Stimulated activated CD4-positive, alpha-beta T cell treated with anti-CD3 and anti-CD28 coated beads, Interleukin-12 subunit alpha, Interleukin-12 subunit beta, amount 100 ng/mL, for 48 hours (primary cell): ENCODE measurements at regions not wholly inside any gene's neighbourhood (a gene's known extent, or its start where the extent isn't known, plus 50 kb on each side); places are given as distances from the start of the nearest gene placed in this dataset.
"Not testable (repeated sequence)": the region's sequence is repeated elsewhere in the genome, so short reads cannot be mapped to it uniquely, and the experiment has no call there.

Source experiments
- DNase-seq, 3 donors: peaks; one replicate each; pipeline ENCODE4 v3.0.0-alpha.2; 2020; ENCODE audit warnings: low read depth in 2 of 3, low spot score in 1 of 3

GRCh38 chr6:150299873-150300485, 68.8 kb upstream of the IYD start:
- no peak for DNase-seq

DNA sequence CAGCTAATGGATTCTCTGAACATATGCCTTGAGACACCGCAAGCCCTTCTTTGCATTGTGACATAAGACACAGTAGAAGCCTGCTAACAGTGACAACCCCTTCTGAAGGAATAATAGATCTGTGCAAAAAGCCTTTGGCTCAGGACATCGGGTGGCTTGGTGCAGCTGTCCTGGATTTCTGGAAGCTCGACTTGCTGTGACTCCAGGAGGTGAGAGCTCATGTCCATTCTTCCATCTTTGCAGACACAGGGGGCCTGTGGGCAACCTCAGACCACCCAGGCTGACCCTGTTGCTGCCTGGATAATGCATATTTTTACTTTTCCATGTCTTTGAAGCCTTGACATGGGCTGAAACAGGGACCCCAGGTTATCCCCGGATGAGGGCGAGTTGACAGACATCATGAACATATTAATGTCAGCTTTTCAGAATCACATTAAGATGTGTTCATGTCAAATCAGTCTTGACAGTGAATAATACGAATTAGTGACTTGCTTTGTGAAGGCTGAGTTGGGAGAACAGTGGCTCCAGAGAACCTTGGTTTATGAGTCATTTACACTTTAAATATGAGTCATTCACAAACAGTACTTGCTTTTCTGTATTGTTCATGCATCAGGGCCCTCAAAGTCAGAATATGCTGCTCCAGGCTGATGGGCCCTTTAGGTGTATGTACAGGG, 66.8 kb upstream of the IYD start:
- DNase-seq: peak in 2 of 3 donors; percentile 4 to 11

- no peak for DNase-seq
Observed at GRCh38 chr6:150302520-150303176, 66.2 kb upstream of the IYD start.

- DNase-seq: no peak
Observed at GRCh38 chr6:150303256-150303655, 65.6 kb upstream of the IYD start.

GRCh38 chr6:150304429-150304828, 64.4 kb upstream of the IYD start:
- no peak for DNase-seq

- no peak for DNase-seq
Observed at GRCh38 chr6:150306290-150306689, 62.5 kb upstream of the IYD start.

DNA sequence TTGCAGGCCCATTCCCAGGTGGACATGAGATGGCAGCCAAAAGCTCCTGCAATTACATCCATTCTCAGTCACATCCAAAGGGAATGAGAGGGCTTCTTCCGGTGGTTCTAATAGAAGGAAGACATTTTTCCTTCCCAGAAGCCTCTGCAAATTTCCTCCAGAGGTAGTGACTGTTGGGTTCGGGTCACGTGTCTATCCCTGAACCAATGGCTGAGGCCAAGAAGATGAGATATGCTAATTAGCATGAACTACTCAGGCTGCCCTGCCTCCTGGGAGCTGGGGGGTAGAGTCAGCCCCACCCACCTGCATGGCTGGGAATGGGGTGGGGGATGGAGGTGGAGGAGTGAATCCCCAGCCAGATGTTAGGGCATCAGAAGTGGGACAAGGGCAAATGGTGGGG, 61.3 kb upstream of the IYD start:
- no peak for DNase-seq

GRCh38 chr6:150308812-150309645, 59.8 kb upstream of the IYD start:
- DNase-seq: no peak

- no peak for DNase-seq
Observed at GRCh38 chr6:150310539-150310938, 58.3 kb upstream of the IYD start.

- not testable (repeated sequence) for DNase-seq
Observed at GRCh38 chr6:150311149-150311944, 57.5 kb upstream of the IYD start.

DNA sequence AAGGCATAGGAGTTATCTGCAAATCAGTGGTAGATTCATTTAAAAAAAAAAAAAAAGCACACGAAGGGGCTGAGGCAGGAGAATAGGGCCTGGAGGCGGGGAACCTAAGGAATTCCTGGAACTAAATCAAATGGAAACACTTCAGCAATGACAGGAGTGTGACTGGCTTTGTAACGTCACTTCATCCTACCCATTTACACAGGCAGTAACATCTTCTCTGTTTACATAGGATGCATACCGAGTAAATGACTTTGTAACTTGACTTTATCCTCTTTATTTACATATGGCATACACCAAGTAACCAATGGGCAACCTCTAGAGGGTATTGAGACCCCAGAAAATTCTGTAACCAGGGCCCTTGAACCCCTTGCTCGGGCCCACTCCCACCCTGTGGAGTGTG, 56.4 kb upstream of the IYD start:
- no peak for DNase-seq

DNA sequence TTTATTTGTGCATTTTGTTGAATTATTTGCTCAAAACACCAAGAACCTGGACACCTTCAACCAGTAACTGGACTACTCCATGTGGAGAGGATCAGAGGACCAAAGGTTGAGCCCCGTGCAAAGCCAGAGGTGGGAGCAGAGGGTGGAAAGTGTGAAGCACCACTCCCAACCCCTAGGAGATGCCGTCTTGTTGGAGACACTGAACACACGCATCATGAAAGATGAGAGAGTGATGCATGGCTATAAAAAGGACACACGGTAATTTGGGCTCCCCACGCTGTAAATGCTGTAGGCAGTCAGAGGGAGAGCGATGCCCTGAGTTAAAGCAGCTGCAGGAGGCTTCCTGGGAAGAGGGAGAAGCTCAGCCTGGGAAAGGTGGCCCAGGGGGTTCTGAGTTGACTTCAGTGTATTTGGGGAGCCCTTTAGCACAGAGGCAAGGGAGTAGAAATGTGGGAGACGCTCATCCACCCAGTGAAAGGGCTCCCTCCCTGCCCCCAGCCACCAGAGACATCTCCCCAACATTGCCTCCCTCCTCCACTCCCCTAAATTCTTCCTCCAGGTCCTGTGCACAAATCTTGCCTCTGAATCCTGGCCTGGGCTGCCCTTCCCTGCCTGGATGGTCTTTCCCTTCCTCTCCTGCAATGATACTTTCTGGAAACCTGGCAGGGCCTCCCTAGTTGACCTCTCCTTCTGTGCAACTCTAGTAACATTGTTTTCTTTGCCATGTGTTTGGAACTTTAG, 55.8 kb upstream of the IYD start:
- DNase-seq: no peak

DNA sequence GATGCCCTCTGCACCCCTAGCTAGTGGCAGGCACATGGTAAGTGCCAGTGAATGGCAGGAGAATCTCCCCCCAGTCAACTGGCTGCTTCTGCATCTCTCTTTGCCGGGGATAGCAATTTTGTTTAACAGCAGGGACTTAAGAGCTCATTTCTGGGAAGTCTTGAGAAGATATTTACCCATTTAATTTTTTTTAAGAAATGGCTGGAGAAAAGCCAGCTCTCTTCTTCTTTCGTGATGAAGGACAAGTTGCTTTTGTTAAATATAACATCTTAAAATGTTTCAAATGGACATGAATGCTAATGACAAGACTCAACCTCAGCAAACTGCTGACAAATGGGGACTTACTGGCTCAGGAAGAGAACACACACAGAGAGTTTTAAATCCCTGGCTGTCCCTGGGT, 55.0 kb upstream of the IYD start:
- DNase-seq: no peak

- DNase-seq: no peak
Observed at GRCh38 chr6:150314230-150315188, 54.3 kb upstream of the IYD start.

GRCh38 chr6:150315626-150316025, 53.2 kb upstream of the IYD start:
- DNase-seq: no peak

- no peak for DNase-seq
Observed at GRCh38 chr6:150316936-150317335, 51.9 kb upstream of the IYD start.
